IPS-15b (cell line): ENCODE measurements at regions not wholly inside any gene's neighbourhood (a gene's known extent, or its start where the extent isn't known, plus 50 kb on each side); places are given as distances from the start of the nearest gene placed in this dataset.

Experiments
- H3K27me3 ChIP-seq: one replicate; pipeline ENCODE4 v1.6.1; 2013; ENCODE audit warnings: low read length; ENCODE audit not compliant: control insufficient read depth, insufficient read depth
- H3K36me3 ChIP-seq: one replicate; pipeline ENCODE4 v1.6.1; 2013; ENCODE audit warnings: low read length; ENCODE audit not compliant: control insufficient read depth, insufficient read depth
- H3K4me1 ChIP-seq: one replicate; pipeline ENCODE4 v1.6.1; 2013; ENCODE audit warnings: mild to moderate bottlenecking, low read length; ENCODE audit not compliant: control insufficient read depth, insufficient read depth
- H3K4me3 ChIP-seq: one replicate; pipeline ENCODE4 v1.5.1; 2013; ENCODE audit warnings: low read depth, low read length
- H3K9ac ChIP-seq: one replicate; pipeline ENCODE4 v1.6.1; 2013; ENCODE audit warnings: low read depth, mild to moderate bottlenecking, low read length
- H3K9me3 ChIP-seq: one replicate; pipeline ENCODE4 v1.6.1; 2013; ENCODE audit warnings: mild to moderate bottlenecking, low read length; ENCODE audit not compliant: control insufficient read depth, insufficient read depth

- Histone ChIP-seq H3K36me3 (no peaks in the 10 kb centered on the region), H3K27me3 (no peaks in the 10 kb centered on the region), H3K4me3 (no peak overlapping the region), H3K9ac (no peak overlapping the region), H3K4me1 (no peaks in the 10 kb centered on the region), H3K9me3 (no peaks in the 10 kb centered on the region)
These were observed 361.8 kb downstream of the C12orf50 start for GRCh38 chr12:87667378-87667777.

GRCh38 chr12:87661786-87662377 is 367.3 kb downstream of the C12orf50 start:
- Histone ChIP-seq H3K36me3 (no peaks in the 10 kb centered on the region), H3K4me3 (no peak overlapping the region), H3K4me1 (no peaks in the 10 kb centered on the region), H3K9me3 (no peaks in the 10 kb centered on the region), H3K27me3 (no peaks in the 10 kb centered on the region), H3K9ac (no peak overlapping the region)

GRCh38 chr12:87660987-87661774 is 368.0 kb downstream of the C12orf50 start:
- Histone ChIP-seq H3K4me3 (no peak overlapping the region), H3K4me1 (no peaks in the 10 kb centered on the region), H3K36me3 (no peaks in the 10 kb centered on the region), H3K27me3 (no peaks in the 10 kb centered on the region), H3K9me3 (no peaks in the 10 kb centered on the region), H3K9ac (no peak overlapping the region)

GRCh38 chr12:87660291-87660690 is 368.9 kb downstream of the C12orf50 start:
- Histone ChIP-seq H3K27me3 (no peaks in the 10 kb centered on the region), H3K4me1 (no peaks in the 10 kb centered on the region), H3K4me3 (no peak overlapping the region), H3K9me3 (no peaks in the 10 kb centered on the region), H3K9ac (no peak overlapping the region), H3K36me3 (no peaks in the 10 kb centered on the region)

- Histone ChIP-seq H3K27me3 (no peaks in the 10 kb centered on the region), H3K4me3 (no peak overlapping the region), H3K4me1 (no peaks in the 10 kb centered on the region), H3K36me3 (no peaks in the 10 kb centered on the region), H3K9me3 (no peaks in the 10 kb centered on the region), H3K9ac (no peak overlapping the region)
These were observed 372.9 kb downstream of the C12orf50 start for GRCh38 chr12:87656311-87656710.

GRCh38 chr12:87651670-87652425 is 377.4 kb downstream of the C12orf50 start:
- no peaks in the 10 kb centered on the region for H3K36me3 ChIP-seq
- H3K4me3 ChIP-seq = no peak overlapping the region
- no peaks in the 10 kb centered on the region for H3K9me3 ChIP-seq
- no peaks in the 10 kb centered on the region for H3K27me3 ChIP-seq
- no peaks in the 10 kb centered on the region for H3K4me1 ChIP-seq
- no peak overlapping the region for H3K9ac ChIP-seq

GRCh38 chr12:87642245-87642644 is 387.0 kb downstream of the C12orf50 start:
- no peaks in the 10 kb centered on the region for H3K9me3 ChIP-seq
- no peaks in the 10 kb centered on the region for H3K4me1 ChIP-seq

GRCh38 chr12:87618199-87618598 is 411.0 kb downstream of the C12orf50 start:
- Histone ChIP-seq H3K9me3 (no peaks in the 10 kb centered on the region), H3K4me1 (no peaks in the 10 kb centered on the region), H3K9ac (no peak overlapping the region), H3K27me3 (no peaks in the 10 kb centered on the region), H3K36me3 (no peaks in the 10 kb centered on the region), H3K4me3 (no peak overlapping the region)

More at GRCh38 chr12:87642245-87642644, 387.0 kb downstream of the C12orf50 start:
- H3K36me3 ChIP-seq = no peaks in the 10 kb centered on the region
- H3K9ac ChIP-seq = no peak overlapping the region
- no peak overlapping the region for H3K4me3 ChIP-seq
- H3K27me3 ChIP-seq = no peaks in the 10 kb centered on the region

GRCh38 chr12:87612996-87613395 is 416.2 kb downstream of the C12orf50 start:
- Histone ChIP-seq H3K4me1 (no peaks in the 10 kb centered on the region), H3K36me3 (no peaks in the 10 kb centered on the region), H3K27me3 (no peaks in the 10 kb centered on the region), H3K4me3 (no peak overlapping the region), H3K9me3 (no peaks in the 10 kb centered on the region), H3K9ac (no peak overlapping the region)

- Histone ChIP-seq H3K36me3 (no peaks in the 10 kb centered on the region), H3K9me3 (no peaks in the 10 kb centered on the region), H3K27me3 (no peaks in the 10 kb centered on the region), H3K4me3 (no peak overlapping the region), H3K4me1 (no peaks in the 10 kb centered on the region), H3K9ac (no peak overlapping the region)
These were observed 420.9 kb downstream of the C12orf50 start for GRCh38 chr12:87608321-87608720.

- no peaks in the 10 kb centered on the region for H3K4me1 ChIP-seq
- H3K9ac ChIP-seq = no peak overlapping the region
- no peak overlapping the region for H3K4me3 ChIP-seq
- H3K36me3 ChIP-seq = no peaks in the 10 kb centered on the region
- no peaks in the 10 kb centered on the region for H3K9me3 ChIP-seq
- no peaks in the 10 kb centered on the region for H3K27me3 ChIP-seq
These were observed 425.5 kb downstream of the C12orf50 start for GRCh38 chr12:87603727-87604126.

GRCh38 chr12:87599459-87599858 is 429.7 kb downstream of the C12orf50 start:
- Histone ChIP-seq H3K27me3 (no peaks in the 10 kb centered on the region), H3K4me1 (no peaks in the 10 kb centered on the region), H3K9ac (no peak overlapping the region), H3K36me3 (no peaks in the 10 kb centered on the region), H3K4me3 (no peak overlapping the region), H3K9me3 (no peaks in the 10 kb centered on the region)
